GM18498 (cell line): ENCODE measurements at regions not wholly inside any gene's neighbourhood (a gene's known extent, or its start where the extent isn't known, plus 50 kb on each side); places are given as distances from the start of the nearest gene placed in this dataset.

Experiments
- ATAC-seq: cut with Tn5 transposase; IDR thresholded peaks from one replicate; pipeline ENCODE4 v1.9.1; 2021; ENCODE audit warnings: mild to moderate bottlenecking, moderate library complexity; ENCODE audit not compliant: unreplicated experiment

DNA sequence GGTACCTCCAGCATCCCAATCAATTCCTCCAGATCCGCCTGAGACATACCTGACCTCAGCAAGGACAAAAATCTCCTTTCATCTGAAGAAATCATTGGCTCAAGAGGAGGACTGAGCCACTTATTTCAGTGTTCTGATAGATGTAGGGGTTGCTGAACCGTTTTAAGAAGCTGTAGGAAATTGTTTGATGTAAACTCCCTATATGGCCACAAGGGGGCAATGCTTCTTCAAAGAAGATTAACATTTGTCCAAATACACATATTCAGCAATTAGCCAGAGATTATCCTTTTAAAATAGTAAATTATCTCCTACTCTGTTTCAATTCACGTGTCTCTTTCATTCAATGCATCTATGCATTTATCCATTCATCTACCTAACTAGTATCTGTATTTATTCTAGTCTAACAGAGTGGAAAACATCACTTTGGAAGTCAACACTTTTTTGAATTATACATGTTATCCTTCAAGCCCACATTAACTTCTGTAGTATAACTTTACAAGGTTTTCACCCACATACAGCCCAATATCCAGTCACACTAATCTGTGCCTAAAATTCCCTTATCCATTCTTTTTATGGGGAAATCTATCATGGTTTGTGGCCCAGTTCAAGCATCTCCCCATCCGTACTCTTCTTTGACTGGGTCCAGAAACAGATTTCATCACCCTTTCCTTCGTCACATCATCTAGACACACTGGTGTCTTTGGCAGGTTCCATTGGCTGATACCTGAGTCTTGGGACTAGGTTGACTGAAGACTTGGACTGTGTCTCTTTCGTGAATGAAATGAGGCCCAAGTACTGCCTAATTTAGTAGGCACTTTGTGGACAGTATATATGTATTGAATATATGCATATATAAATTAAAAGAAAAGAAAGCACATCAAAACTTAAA, 411.0 kb upstream of the OR4E1 start:
- no peak for ATAC-seq

DNA sequence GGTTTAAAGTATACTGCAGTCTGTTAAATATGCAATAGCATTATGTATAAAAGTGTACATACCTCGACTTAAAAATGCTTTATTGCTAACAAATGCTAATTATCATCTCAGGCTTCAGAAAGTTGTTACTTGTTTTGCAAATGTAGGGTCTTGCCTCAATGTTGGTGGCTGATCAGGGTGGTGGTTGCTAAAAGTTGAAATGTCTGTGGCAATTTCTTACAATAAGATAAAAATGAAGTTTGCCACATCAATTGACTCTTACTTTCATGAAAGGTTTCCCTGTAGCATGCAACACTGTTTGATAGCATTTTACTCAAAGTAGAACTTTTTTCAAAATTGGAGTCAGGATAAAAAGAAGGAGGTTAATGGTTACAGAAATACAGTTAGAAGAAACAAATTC, 407.7 kb upstream of the OR4E1 start:
- ATAC-seq = no peak

DNA sequence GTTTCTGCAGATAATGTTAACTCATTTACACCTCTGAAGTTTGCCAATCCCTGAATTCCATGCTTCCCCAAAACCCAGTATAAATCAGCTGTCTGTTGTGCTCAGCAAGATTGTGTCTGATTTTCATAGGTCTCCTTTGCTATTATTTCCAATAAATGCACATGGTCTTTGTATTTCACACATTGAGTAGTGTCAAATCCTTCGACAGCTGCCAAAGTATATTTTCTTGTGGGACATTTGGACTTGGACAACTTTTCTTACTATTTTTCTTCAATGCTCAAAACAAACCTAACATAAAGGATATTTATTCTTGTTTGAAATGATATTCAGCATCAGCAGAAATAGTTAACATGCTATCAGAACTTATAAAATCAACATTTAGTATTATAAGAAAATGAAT, 406.1 kb upstream of the OR4E1 start:
- no peak for ATAC-seq

DNA sequence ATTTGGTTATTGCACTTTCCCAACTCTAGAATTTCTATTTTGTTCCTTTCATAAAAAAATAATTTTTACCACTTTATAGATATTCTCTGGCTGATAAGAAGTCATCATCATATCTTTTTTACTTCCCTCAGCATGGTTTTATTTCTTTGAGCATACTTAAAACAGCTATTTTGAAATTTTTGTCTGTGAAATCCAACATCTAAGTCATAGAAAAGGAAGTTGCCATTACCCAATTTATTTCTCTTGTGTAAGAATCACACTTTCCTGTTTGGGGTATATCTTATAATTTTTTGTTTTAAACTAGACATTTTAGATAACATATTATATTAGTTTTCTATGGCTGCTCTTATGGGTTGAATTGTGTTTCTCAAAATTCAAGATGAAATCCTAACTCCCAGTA, 400.2 kb upstream of the OR4E1 start:
- ATAC-seq = no peak

DNA sequence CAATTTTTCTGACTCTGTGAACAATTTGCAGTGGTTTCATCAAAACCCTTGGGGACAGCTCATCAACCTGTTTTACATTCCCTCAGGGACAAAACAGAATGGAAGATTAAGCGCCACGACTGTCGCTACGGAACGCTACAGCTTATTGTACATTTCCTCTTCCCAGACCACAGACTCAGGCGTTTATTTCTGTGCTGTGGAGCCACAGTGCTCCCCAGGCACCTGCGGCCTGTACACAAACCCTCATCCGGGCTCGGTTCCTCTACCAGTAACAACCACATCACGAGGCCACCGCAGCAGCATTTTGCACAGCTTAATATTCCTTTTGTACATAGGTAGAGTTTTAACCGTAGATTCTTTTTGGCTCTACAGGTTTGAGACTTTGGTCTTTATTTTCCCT, 397.4 kb upstream of the OR4E1 start:
- peak; percentile 91 for ATAC-seq

DNA sequence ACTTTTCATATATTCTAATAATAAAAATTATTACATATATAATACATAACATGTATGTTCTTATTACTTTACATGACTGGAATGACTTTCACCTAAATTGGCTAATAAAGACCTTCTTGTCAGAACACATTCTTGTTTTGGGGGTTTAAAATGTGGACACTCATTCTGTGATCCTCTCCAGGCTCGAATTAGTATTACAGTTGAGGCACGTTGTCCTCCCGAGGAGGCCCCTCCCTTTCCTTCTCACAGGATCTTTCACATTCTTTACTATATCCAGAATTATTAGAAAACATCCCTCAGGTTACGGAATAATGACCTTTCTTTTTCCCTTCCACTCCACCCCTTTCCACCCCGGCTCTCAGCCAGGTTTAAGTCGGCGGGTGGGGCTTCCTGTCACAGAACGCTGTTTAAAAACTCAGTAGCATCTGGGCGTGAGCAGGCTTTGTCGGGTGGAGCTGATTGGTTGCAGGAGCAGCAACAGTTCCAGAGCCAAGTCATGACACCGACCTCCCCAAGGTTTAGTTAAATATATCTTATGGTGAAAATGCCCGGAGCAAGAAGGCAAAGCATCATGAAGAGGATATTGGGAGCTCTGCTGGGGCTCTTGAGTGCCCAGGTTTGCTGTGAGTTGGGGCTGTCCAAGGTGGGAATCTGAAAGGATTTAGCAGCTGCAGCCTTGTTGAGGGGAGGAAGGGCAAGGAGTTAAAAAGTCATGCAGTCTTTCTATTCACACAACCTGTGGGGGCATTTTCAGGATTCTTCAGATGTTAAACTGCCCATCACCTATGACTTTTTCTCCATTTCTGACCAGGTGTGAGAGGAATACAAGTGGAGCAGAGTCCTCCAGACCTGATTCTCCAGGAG, 396.7 kb upstream of the OR4E1 start:
- ATAC-seq = peak; percentile 49

DNA sequence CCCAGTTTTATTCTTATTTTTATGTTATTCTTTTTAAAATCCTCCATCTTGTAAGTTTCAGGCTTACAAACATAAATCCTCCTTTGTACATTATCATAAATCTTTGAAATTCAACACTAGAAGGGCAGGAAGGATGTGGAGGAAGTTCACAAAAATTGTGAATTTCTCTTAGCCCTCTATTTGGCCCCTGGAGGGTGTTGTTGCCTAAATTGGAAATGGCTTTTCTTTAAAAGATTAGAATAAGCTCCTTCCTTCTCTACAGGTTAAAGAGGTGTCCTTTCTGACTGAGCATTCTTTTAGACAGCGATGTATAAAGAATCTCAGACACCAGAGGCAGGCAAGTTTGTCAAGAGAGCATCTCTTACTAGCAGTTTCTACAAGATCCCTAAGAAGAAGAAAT, 391.7 kb upstream of the OR4E1 start:
- ATAC-seq = no peak

DNA sequence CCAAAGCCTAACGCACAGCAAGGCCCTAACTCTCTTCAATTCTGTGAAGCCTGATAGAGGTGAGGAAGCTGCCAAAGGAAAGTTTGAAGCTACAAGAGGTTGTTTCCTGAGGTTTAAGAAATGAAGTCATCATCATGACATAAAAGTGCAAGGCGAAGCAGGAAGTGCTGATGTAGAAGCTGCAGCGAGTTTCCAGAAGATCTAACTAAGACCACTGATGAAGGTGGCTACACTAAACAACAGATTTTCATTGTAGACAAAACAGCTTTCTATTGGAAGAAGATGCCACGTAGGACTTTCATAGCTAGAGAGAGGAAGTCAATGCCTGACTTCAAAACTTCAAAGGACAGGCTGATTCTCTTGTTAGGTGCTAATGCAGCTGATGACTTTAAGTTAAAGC, 385.6 kb upstream of the OR4E1 start:
- ATAC-seq = no peak

DNA sequence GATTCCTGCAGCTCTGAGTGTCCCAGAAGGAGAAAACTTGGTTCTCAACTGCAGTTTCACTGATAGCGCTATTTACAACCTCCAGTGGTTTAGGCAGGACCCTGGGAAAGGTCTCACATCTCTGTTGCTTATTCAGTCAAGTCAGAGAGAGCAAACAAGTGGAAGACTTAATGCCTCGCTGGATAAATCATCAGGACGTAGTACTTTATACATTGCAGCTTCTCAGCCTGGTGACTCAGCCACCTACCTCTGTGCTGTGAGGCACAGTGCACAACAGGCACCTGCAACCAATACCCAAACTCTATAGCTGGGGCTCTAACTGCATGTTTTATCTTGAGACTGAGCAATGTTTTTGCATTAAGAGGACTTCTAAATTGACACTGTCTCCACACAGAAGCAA, 379.2 kb upstream of the OR4E1 start:
- ATAC-seq = no peak

DNA sequence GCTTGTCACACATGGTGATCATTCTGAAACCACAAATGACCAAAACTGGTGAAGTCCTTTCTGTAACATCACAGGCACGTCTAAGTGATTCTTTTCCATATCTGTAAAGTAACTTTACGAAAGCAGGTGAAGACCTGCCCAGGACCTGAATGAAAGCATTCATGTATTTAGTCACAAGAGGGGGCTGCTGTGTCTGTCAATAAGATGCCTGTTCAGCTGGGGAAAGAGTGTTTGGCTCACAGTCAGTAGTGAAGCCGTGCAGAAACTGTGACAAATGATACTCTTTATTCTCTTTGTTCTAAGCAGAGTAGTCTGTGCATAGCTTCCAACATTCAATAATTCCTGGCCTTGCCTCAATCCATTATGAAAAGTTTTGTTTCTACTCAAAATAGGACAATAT, 373.5 kb upstream of the OR4E1 start:
- peak; percentile 76 for ATAC-seq

DNA sequence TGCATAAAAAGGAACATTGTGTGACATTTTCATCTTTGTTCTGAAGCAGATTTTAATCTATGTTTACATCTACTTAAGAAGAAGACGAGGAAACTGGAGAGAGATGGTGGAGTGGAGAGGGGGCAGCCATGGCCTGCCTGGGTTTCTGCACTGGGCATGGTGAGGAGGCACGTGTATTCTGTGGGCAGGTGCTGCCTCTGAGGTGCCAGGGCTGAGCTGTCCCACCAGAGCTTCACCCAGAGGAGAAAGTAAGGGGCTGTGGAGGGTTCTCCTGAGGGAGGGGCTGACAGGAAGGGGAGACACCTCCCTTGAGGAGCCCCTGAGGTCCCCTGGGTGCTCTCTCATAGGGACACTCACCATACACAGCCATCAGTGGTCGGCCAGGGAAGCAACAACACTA, 372.4 kb upstream of the OR4E1 start:
- ATAC-seq = no peak

DNA sequence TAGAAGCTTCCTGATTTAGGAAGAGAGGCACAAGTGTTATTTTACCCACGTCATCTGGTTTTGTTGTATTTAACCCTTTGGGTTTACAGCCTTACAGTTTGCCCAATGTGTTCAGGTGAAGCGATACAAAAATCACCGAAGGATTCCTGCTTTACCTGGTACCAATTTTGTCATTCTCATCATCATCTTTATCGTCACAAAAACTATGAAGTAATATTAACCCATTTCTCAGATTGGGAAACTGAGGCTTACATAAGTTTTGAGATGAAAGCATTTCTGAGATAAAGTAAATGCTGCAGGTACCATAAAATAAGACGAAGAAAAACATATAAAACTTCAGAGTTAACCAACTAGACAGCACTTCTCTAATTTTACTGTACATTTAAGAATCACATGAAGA, 370.6 kb upstream of the OR4E1 start:
- no peak for ATAC-seq

DNA sequence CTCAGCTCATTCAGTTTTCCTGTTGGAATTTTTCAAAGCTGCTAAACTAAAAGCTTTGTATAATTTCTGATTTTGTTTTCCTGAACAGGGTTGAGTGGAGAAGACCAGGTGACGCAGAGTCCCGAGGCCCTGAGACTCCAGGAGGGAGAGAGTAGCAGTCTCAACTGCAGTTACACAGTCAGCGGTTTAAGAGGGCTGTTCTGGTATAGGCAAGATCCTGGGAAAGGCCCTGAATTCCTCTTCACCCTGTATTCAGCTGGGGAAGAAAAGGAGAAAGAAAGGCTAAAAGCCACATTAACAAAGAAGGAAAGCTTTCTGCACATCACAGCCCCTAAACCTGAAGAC, 367.1 kb upstream of the OR4E1 start:
- no peak for ATAC-seq

DNA sequence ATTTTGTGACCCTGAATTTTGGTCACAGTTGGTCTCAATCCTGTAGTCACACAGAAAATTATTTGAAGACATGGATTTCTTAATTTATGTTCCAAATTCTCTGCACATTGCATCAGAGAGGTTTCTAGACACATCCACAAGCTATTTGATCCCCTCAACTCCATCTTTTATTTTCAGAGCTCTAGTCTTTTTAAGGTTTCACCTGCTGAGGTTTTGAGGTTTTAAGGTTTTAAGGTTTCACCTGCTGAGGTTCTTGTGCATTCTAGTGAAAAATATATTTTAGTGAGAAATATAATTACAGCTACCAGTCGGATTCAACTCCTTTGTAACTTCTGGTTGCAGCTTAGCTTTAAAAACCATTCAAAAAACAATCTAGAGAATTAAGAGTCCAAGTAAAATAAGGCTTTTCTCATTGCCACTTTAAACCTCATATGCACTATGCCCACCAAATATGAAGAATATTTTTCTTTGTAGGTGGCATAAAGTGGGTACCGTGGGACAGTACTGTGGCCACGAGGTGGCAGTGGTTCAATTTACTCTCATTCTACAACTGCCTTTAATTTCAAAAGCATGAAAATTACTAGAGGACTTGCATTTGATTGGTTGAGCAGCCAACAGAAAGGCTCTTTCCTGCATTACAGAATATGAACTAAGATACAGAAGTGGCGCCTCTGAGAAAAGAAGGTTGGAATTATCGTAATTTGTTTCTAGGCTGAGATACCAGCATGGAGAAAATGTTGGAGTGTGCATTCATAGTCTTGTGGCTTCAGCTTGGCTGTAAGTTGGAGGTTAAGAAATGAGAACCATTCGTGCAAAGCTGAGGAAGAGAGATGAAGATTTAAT, 366.5 kb upstream of the OR4E1 start:
- ATAC-seq = no peak

DNA sequence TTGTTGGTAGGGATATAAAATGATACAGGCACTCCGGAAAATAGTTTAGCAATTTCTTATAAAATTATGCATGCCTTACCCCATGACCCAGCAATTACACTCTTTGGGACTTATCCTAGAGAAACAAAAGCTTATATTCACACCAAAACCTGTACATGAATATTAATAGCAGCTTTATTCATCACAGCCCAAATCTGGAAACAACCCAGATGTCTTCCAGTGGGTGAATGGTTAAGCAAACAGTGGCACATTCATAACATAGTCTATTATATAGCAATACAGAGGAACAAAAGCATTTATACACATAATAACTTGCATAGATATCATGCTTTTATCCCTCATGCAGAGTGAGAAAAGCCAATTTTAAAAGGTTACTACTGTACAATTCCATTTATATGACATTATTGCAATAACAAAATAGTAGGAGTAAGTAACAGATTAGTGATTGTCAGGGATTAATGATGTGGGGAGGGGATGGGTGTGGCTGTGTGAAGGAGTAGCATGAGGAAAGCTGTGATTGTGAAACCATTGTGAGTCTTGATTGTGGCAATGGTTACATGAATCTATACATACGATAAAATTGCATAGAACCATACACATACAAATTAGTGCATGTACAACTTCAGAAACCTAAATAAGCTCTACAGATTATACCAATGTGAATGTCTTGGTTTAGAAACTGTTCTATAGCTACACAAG, 363.1 kb upstream of the OR4E1 start:
- no peak for ATAC-seq

DNA sequence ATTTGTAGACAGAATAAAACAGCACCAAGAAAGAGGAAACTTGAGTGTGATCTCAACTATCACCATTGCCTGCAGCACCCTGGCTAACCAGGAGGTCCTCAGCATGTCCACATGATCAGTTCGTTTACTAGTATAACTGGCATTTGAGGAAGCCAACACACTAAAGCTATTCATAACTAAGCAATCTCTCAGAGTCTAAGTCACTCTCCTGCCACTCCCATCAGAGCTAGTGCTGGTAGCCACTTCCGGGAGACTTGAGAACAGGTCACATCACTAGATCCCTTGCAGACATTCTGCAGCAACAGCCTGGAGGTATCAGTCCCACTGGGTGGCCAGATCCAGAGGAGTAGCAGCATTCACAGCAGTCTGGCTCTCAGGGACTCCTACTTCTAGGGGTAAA, 352.9 kb upstream of the OR4E1 start:
- ATAC-seq = no peak

DNA sequence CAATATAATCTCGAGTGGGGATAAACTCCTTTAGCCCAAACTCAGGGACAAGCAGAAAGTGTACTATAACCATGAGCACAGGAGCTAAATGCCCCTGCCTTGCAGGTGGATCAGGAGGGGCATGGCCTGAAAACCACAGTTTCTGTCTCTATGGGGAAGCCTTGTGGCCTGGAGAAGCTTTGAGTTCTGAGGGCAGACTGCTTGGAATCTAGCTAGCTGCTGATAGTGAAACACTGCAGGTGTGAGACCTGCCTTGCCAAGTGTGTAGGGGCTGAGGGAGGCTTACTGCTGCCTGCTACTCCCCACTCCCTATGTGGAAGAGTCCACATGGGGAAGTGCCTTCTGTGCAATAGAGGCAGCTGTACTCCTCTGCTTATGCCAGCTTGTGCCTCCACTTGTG, 352.3 kb upstream of the OR4E1 start:
- ATAC-seq = no peak

DNA sequence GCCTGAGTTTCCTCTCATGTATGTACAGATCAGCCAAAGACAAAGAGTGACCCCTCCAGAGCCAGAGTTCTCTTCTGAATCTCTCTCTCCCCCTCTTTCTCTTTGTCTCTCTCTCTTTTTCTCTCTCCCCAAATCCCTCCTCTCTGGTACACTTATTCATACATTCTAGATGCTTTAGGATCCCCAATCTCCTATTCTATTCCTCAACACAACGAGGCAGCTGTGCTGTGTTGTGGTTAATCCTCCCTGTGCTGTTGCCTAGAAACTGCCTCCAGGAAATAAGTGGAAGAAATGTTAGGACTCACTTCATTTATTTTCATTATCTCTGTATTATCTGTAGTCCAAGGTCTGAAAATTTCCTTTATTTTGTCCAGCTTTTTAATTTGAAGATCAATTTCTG, 350.5 kb upstream of the OR4E1 start:
- ATAC-seq = no peak

DNA sequence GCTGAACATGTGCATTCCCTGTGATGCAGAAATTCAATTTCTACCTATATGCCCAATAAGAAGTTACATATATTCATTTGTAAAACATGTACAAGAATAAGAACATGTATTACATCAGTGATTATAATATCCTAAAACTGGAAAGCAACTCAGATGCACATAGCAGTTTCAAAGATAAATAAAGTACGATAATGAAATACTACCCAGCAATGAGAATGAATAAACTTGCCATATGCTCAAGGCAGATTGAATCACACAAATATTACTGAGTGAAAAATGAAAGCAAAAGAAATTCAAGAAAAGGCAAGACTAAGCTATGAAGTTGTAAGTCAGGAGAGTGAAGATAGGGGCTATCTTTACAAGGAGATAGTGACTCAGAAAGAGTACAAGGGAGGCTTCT, 345.3 kb upstream of the OR4E1 start:
- no peak for ATAC-seq

DNA sequence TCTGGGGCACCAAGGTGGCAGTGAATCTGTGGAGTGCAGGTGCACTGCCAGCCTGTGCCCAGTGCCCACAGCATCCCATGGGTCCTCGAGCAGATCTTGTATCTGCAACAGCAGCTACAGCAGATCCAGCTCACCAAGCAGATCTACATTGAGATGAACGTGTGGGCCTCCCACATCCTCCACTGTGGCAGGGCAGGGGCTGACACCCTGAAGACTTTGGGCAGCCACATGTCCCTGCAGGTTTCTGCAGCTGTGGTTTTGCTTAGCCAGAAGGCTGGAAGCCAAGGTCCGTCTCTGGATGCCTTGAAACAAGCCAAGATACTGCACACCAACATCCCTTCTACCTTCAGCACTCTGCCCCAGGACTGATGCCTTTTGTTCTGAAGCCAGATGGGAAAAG, 338.8 kb upstream of the OR4E1 start:
- ATAC-seq = no peak

DNA sequence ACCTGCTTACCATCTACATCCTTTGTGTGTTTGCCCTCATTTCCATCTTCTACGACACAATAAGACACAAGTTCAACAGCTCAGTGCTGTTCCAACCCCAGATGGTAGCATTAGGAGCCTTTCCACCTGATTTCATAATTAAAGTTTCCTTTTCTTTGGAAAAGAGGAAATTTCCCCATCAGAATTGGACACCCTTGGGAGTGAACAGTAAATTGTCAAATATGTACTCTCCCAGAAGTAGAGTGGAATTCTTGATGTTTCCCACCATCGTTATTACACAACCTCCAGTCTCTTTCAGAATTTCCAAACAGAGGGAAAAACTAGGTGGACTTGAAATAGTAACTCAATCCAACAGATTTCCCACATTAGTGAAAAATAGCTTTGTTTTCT, 337.6 kb upstream of the OR4E1 start:
- no peak for ATAC-seq
